Keratinocyte (primary cell): ENCODE measurements at regions not wholly inside any gene's neighbourhood (a gene's known extent, or its start where the extent isn't known, plus 50 kb on each side); places are given as distances from the start of the nearest gene placed in this dataset.

Experiments used
- DNase-seq: peaks from one replicate; pipeline ENCODE4 v3.0.0-alpha.2; 2011; ENCODE audit warnings: low read depth, missing footprints, low spot score
- FAIRE-seq: peaks from 2 replicates; lab custom pipeline; 2011; peaks lifted over from hg19 to GRCh38; lab: Jason Lieb, UNC
- H2AFZ ChIP-seq: 2 replicates; pipeline ENCODE4 v1.6.0; 2012; ENCODE audit warnings: low read length, control low read depth, inconsistent platforms; ENCODE audit not compliant: control insufficient read depth
- H3K27ac ChIP-seq: 2 replicates; pipeline ENCODE4 v1.5.1; 2011; ENCODE audit warnings: low read length; ENCODE audit not compliant: control insufficient read depth, insufficient read depth
- H3K27me3 ChIP-seq: 3 replicates; pipeline ENCODE4 v1.6.0; 2011; ENCODE audit warnings: low read length; ENCODE audit not compliant: control insufficient read depth, insufficient read depth; ENCODE audit errors: extremely low read depth
- H3K36me3 ChIP-seq, 2 experiments: 2 replicates in 1 of 2; 3 replicates in 1 of 2; pipeline ENCODE4 v1.5.1; 2011; ENCODE audit warnings: low read length in 2 of 2, mild to moderate bottlenecking in 1 of 2; ENCODE audit not compliant: control insufficient read depth in 2 of 2, insufficient read depth in 2 of 2; ENCODE audit errors: extremely low read depth in 1 of 2
- H3K4me1 ChIP-seq: 3 replicates; pipeline ENCODE4 v1.5.1; 2011; ENCODE audit warnings: low read length; ENCODE audit not compliant: control insufficient read depth, insufficient read depth; ENCODE audit errors: extremely low read depth
- H3K4me2 ChIP-seq: 3 replicates; pipeline ENCODE4 v1.6.0; 2011; ENCODE audit warnings: low read depth, low read length; ENCODE audit not compliant: control insufficient read depth, insufficient read depth; ENCODE audit errors: extremely low read depth
- H3K4me3 ChIP-seq, 3 experiments: fragments of 200-600 bp in 1 of 3; sonication (generic) in 1 of 3; 2 replicates in 2 of 3; 3 replicates in 1 of 3; pipeline ENCODE4 v1.5.1; 2011 to 2016; ENCODE audit warnings: low read length in 3 of 3, mild to moderate bottlenecking in 3 of 3, control low read depth in 2 of 3, inconsistent platforms in 1 of 3, low read depth in 1 of 3, mixed read lengths in 1 of 3, mixed run types in 1 of 3, moderate library complexity in 1 of 3; ENCODE audit not compliant: control insufficient read depth in 2 of 3, insufficient read depth in 2 of 3; ENCODE audit errors: extremely low read depth in 1 of 3
- H3K79me2 ChIP-seq: 2 replicates; pipeline ENCODE4 v1.6.0; 2012; ENCODE audit warnings: low read length; ENCODE audit not compliant: control insufficient read depth, insufficient read depth
- H3K9ac ChIP-seq: 3 replicates; pipeline ENCODE4 v1.6.0; 2011; ENCODE audit warnings: low read length; ENCODE audit not compliant: control insufficient read depth, insufficient read depth; ENCODE audit errors: extremely low read depth
- H3K9me1 ChIP-seq: 3 replicates; pipeline ENCODE4 v1.6.0; 2011; ENCODE audit warnings: low read length; ENCODE audit not compliant: control insufficient read depth, insufficient read depth; ENCODE audit errors: extremely low read depth
- H3K9me3 ChIP-seq: 2 replicates; pipeline ENCODE4 v1.5.1; 2012; ENCODE audit warnings: low read depth, low read length; ENCODE audit not compliant: control insufficient read depth
- H4K20me1 ChIP-seq: 3 replicates; pipeline ENCODE4 v1.6.0; 2011; ENCODE audit warnings: low read length; ENCODE audit not compliant: control insufficient read depth, insufficient read depth; ENCODE audit errors: extremely low read depth
- CTCF ChIP-seq, 3 experiments: IDR thresholded peaks in 1 of 3; conservative IDR thresholded peaks in 1 of 3; optimal IDR thresholded peaks in 1 of 3; 2 replicates in 2 of 3; 3 replicates in 1 of 3; pipeline versions ENCODE3 to v1.5.1; 2011; ENCODE audit warnings: low read length in 3 of 3, mild to moderate bottlenecking in 3 of 3, moderate library complexity in 2 of 3, control low read depth in 1 of 3, inconsistent platforms in 1 of 3; ENCODE audit not compliant: insufficient read depth in 2 of 3; ENCODE audit errors: extremely low read depth in 1 of 3
- EZH2 ChIP-seq: IDR thresholded peaks from one replicate; pipeline ENCODE4 v1.6.1; 2012; ENCODE audit warnings: inconsistent platforms, mild to moderate bottlenecking, low read length, moderate library complexity
- dilution Hi-C: fragments of 300-500 bp; cut with MboI; formaldehyde crosslinking; loops from one replicate; pipeline ENCODE4 v1.7.0; 2020; ENCODE audit warnings: low sequenced_read_pairs; ENCODE audit not compliant: extremely low pct_ligation_motif_present

GRCh38 chr4:107292979-107293378 lies 256.9 kb upstream of the DKK2 start:
- H3K9me3 ChIP-seq = no peaks in the 10 kb centered on the region
- no peaks in the 10 kb centered on the region for H4K20me1 ChIP-seq
- H3K4me3 ChIP-seq = no peak overlapping the region
- no peaks in the 10 kb centered on the region for H3K27me3 ChIP-seq
- no peaks in the 10 kb centered on the region for H3K9me1 ChIP-seq
- peaks cover 8% of the 10 kb centered on the region for H3K4me1 ChIP-seq
- H3K79me2 ChIP-seq = no peaks in the 10 kb centered on the region
- no peaks in the 10 kb centered on the region for H3K36me3 ChIP-seq
- dilution Hi-C loops = no loop called here
- FAIRE-seq = peak; percentile 96
- no peak overlapping the region for H3K27ac ChIP-seq
- H2AFZ ChIP-seq = no peak overlapping the region
- H3K9ac ChIP-seq = no peak overlapping the region
- no peak for TF ChIP-seq CTCF (optimal IDR thresholded peaks at IDR 0.05 in 1 of 3, IDR thresholded peaks at IDR 0.05 in 1 of 3, conservative IDR thresholded peaks at IDR 0.05 in 1 of 3; ENCODE audit: extremely low read depth in 1 of 3, insufficient read depth in 2 of 3, low read length in 3 of 3)
- TF ChIP-seq EZH2 = no peak
- no peak overlapping the region for H3K4me2 ChIP-seq
- no peak for DNase-seq

GRCh38 chr4:107283587-107284559 lies 247.8 kb upstream of the DKK2 start:
- FAIRE-seq = peak; percentile 98
- dilution Hi-C loops = no loop called here
- peak; percentile 72 for DNase-seq
- no peaks in the 10 kb centered on the region for H3K27me3 ChIP-seq
- H3K9me1 ChIP-seq = no peaks in the 10 kb centered on the region
- no peak overlapping the region for H3K9ac ChIP-seq
- H3K79me2 ChIP-seq = no peaks in the 10 kb centered on the region
- H3K4me1 ChIP-seq = peaks cover 22% of the 10 kb centered on the region
- H4K20me1 ChIP-seq = no peaks in the 10 kb centered on the region
- no peaks in the 10 kb centered on the region for H3K36me3 ChIP-seq
- no peak overlapping the region for H2AFZ ChIP-seq
- H3K27ac ChIP-seq = peak overlapping the region; percentile 22
- no peaks in the 10 kb centered on the region for H3K9me3 ChIP-seq
- H3K4me3 ChIP-seq = peak overlapping the region in 1 of 3 experiments; percentile 29
- peak overlapping the region; percentile 43 for H3K4me2 ChIP-seq
- no peak for TF ChIP-seq EZH2
- no peak for TF ChIP-seq CTCF (optimal IDR thresholded peaks at IDR 0.05 in 1 of 3, IDR thresholded peaks at IDR 0.05 in 1 of 3, conservative IDR thresholded peaks at IDR 0.05 in 1 of 3; ENCODE audit: extremely low read depth in 1 of 3, insufficient read depth in 2 of 3, low read length in 3 of 3)
